H1 (cell line): ENCODE measurements at regions not wholly inside any gene's neighbourhood (a gene's known extent, or its start where the extent isn't known, plus 50 kb on each side); places are given as distances from the start of the nearest gene placed in this dataset.

ENCODE experiments used
- CTCF ChIA-PET: fragments of 300-600 bp; sonication (Branson Sonifier 250); formaldehyde crosslinking; loops from one replicate; lab custom pipeline; 2021; ENCODE audit not compliant: partially characterized antibody; lab: Charles Lee
- POLR2A ChIA-PET: fragments of 300-600 bp; sonication (Branson Sonifier 250); formaldehyde crosslinking; loops from one replicate; lab custom pipeline; 2021; ENCODE audit warnings: inconsistent platforms; ENCODE audit not compliant: partially characterized antibody; lab: Charles Lee
- DNase-seq, 2 experiments: peaks; one replicate each; pipeline versions ENCODE4 v3.0.0 to v3.0.0-alpha.2; 2010 to 2022; ENCODE audit warnings: low spot score in 2 of 2, low read depth in 1 of 2, mixed read lengths in 1 of 2
- FAIRE-seq: peaks from 2 replicates; lab custom pipeline; 2011; peaks lifted over from hg19 to GRCh38; lab: Jason Lieb, UNC
- H2AFZ ChIP-seq: 2 replicates; pipeline ENCODE4 v1.8.1; 2012; ENCODE audit warnings: low read length, inconsistent platforms
- H2AK5ac ChIP-seq: 2 replicates; pipeline ENCODE4 v1.6.1; 2013; ENCODE audit warnings: low read depth, low read length
- H2BK120ac ChIP-seq: replicated peaks from 2 replicates; pipeline ENCODE3; 2013; ENCODE audit warnings: low read depth, low read length, inconsistent platforms
- H2BK12ac ChIP-seq: 2 replicates; pipeline ENCODE4 v1.6.1; 2013; ENCODE audit warnings: low read depth, low read length
- H2BK15ac ChIP-seq: 2 replicates; pipeline ENCODE4 v1.6.1; 2013; ENCODE audit warnings: low read length
- H2BK20ac ChIP-seq: 2 replicates; pipeline ENCODE4 v1.6.1; 2013; ENCODE audit warnings: low read length
- H2BK5ac ChIP-seq: 2 replicates; pipeline ENCODE4 v1.6.1; 2013; ENCODE audit warnings: low read depth, low read length
- H3K14ac ChIP-seq: 2 replicates; pipeline ENCODE4 v1.6.1; 2013; ENCODE audit warnings: inconsistent platforms; ENCODE audit not compliant: insufficient read length
- H3K18ac ChIP-seq: 2 replicates; pipeline ENCODE4 v1.6.1; 2013; ENCODE audit warnings: low read length; ENCODE audit errors: extremely low read depth
- H3K23ac ChIP-seq: 2 replicates; pipeline ENCODE4 v1.6.1; 2013; ENCODE audit warnings: inconsistent platforms; ENCODE audit not compliant: insufficient read length
- H3K23me2 ChIP-seq: 2 replicates; pipeline ENCODE4 v1.6.1; 2013; ENCODE audit warnings: low read depth, low read length
- H3K27ac ChIP-seq: 2 replicates; pipeline ENCODE4 v1.6.1; 2011; ENCODE audit warnings: low read depth, low read length, inconsistent platforms
- H3K27me3 ChIP-seq, 4 experiments: replicated peaks in 1 of 4; 1 replicate in 1 of 4; 2 replicates in 3 of 4; pipeline versions ENCODE4 v1.6.1 to v1.8.1; 2011 to 2013; ENCODE audit warnings: low read length in 3 of 4, mild to moderate bottlenecking in 3 of 4, inconsistent platforms in 2 of 4, mixed read lengths in 2 of 4, moderate library complexity in 1 of 4; ENCODE audit not compliant: control insufficient read depth in 3 of 4, insufficient read depth in 3 of 4; ENCODE audit errors: extremely low read depth in 1 of 4
- H3K36me3 ChIP-seq, 4 experiments: 2 replicates each; pipeline versions ENCODE4 v1.6.1 to v1.8.1; 2011 to 2013; ENCODE audit warnings: mild to moderate bottlenecking in 4 of 4, low read length in 3 of 4, moderate library complexity in 2 of 4, control low read depth in 1 of 4, inconsistent platforms in 1 of 4; ENCODE audit not compliant: insufficient read depth in 4 of 4, control insufficient read depth in 2 of 4
- H3K4ac ChIP-seq: replicated peaks from 2 replicates; pipeline ENCODE3; 2013; ENCODE audit warnings: low read length, low read depth, mixed read lengths, inconsistent platforms; ENCODE audit not compliant: insufficient read length
- H3K4me1 ChIP-seq, 4 experiments: replicated peaks in 1 of 4; 1 replicate in 1 of 4; 2 replicates in 3 of 4; pipeline versions ENCODE4 v1.6.1 to v1.8.1; 2011 to 2013; ENCODE audit warnings: low read length in 3 of 4, inconsistent platforms in 2 of 4, mixed read lengths in 1 of 4; ENCODE audit not compliant: insufficient read depth in 4 of 4, control insufficient read depth in 3 of 4
- H3K4me2 ChIP-seq, 2 experiments: 2 replicates each; pipeline versions ENCODE4 v1.6.1 to v1.8.1; 2011 to 2013; ENCODE audit warnings: low read depth in 2 of 2, low read length in 2 of 2, control low read depth in 1 of 2, inconsistent platforms in 1 of 2, mild to moderate bottlenecking in 1 of 2; ENCODE audit not compliant: insufficient read depth in 1 of 2
- H3K4me3 ChIP-seq, 4 experiments: fragments of 200-600, 300-600 bp in 1 of 4; sonication (generic), shearing (Covaris generic), sonication (Bioruptor Twin) in 1 of 4; 2 replicates each; pipeline versions ENCODE4 v1.5.1 to v1.8.1; 2011 to 2016; ENCODE audit warnings: low read length in 4 of 4, low read depth in 3 of 4, control low read depth in 2 of 4, inconsistent platforms in 2 of 4, mild to moderate bottlenecking in 2 of 4, mixed read lengths in 1 of 4, moderate library complexity in 1 of 4; ENCODE audit not compliant: insufficient read depth in 2 of 4; ENCODE audit errors: extremely low read depth in 1 of 4
- H3K56ac ChIP-seq: replicated peaks from 2 replicates; pipeline ENCODE3; 2013; ENCODE audit warnings: low read depth, mild to moderate bottlenecking, mixed read lengths, low read length, inconsistent platforms; ENCODE audit not compliant: insufficient read length
- H3K79me1 ChIP-seq: 2 replicates; pipeline ENCODE4 v1.6.1; 2013; ENCODE audit warnings: low read depth, low read length, control low read depth
- H3K79me2 ChIP-seq, 2 experiments: 2 replicates each; pipeline versions ENCODE4 v1.6.1 to v1.8.1; 2012 to 2013; ENCODE audit warnings: low read length in 2 of 2, mild to moderate bottlenecking in 2 of 2, inconsistent platforms in 1 of 2; ENCODE audit not compliant: insufficient read depth in 2 of 2, control insufficient read depth in 1 of 2
- H3K9ac ChIP-seq, 4 experiments: replicated peaks in 1 of 4; 1 replicate in 1 of 4; 2 replicates in 3 of 4; pipeline versions ENCODE4 v1.6.1 to v1.8.1; 2011 to 2013; ENCODE audit warnings: low read depth in 3 of 4, low read length in 3 of 4, control low read depth in 2 of 4, mild to moderate bottlenecking in 2 of 4, moderate library complexity in 2 of 4, inconsistent platforms in 1 of 4; ENCODE audit errors: extremely low read depth in 1 of 4
- H3K9me3 ChIP-seq, 2 experiments: 2 replicates each; pipeline versions ENCODE4 v1.6.1 to v1.8.1; 2012 to 2013; ENCODE audit warnings: mild to moderate bottlenecking in 2 of 2, moderate library complexity in 2 of 2, control low read depth in 1 of 2, inconsistent platforms in 1 of 2, low read depth in 1 of 2, low read length in 1 of 2, mixed read lengths in 1 of 2; ENCODE audit not compliant: insufficient read depth in 2 of 2
- H4K20me1 ChIP-seq, 2 experiments: replicated peaks in 1 of 2; 2 replicates each; pipeline versions ENCODE3 to v1.8.1; 2011 to 2013; ENCODE audit warnings: inconsistent platforms in 2 of 2, low read length in 2 of 2, mild to moderate bottlenecking in 1 of 2; ENCODE audit not compliant: insufficient read depth in 2 of 2, control insufficient read depth in 1 of 2
- H4K5ac ChIP-seq: 2 replicates; pipeline ENCODE4 v1.6.1; 2013; ENCODE audit warnings: low read length, low read depth, mixed read lengths, inconsistent platforms; ENCODE audit not compliant: insufficient read length
- H4K8ac ChIP-seq: 2 replicates; pipeline ENCODE4 v1.8.0; 2013; ENCODE audit warnings: mild to moderate bottlenecking, moderate library complexity, low read length, inconsistent platforms; ENCODE audit not compliant: insufficient read depth; ENCODE audit errors: extremely low read depth
- H4K91ac ChIP-seq: replicated peaks from 2 replicates; pipeline ENCODE3; 2013; ENCODE audit warnings: low read length, mixed read lengths, inconsistent platforms; ENCODE audit not compliant: insufficient read length
- ASH2L ChIP-seq: fragments of 200-600, 300-600 bp; sonication (generic); IDR thresholded peaks from one replicate; pipeline ENCODE4 v1.7.1; 2017; ENCODE audit warnings: low read length
- BACH1 ChIP-seq: IDR thresholded peaks from 2 replicates; pipeline ENCODE4 v1.6.1; 2012; ENCODE audit warnings: low read length, improper control_type of control experiment
- GABPA ChIP-seq: IDR thresholded peaks from 2 replicates; pipeline ENCODE4 v1.6.1; 2011; ENCODE audit warnings: mild to moderate bottlenecking, low read length, moderate library complexity, borderline replicate concordance; ENCODE audit not compliant: insufficient read depth
- HDAC2 ChIP-seq, 2 experiments: fragments of 300-600 bp in 1 of 2; sonication (generic) in 1 of 2; IDR thresholded peaks; 2 replicates each; pipeline ENCODE4 v1.6.1; 2011 to 2012; ENCODE audit warnings: low read depth in 2 of 2, low read length in 2 of 2, mild to moderate bottlenecking in 2 of 2, moderate library complexity in 2 of 2, borderline replicate concordance in 1 of 2, inconsistent platforms in 1 of 2
- SAP30 ChIP-seq: fragments of 300-600 bp; sonication (generic); IDR thresholded peaks from 2 replicates; pipeline ENCODE4 v1.7.1; 2012; ENCODE audit warnings: low read length, moderate library complexity, mild to moderate bottlenecking, inconsistent platforms; ENCODE audit not compliant: insufficient read depth, insufficient replicate concordance
- USF2 ChIP-seq: IDR thresholded peaks from 2 replicates; pipeline ENCODE4 v1.6.1; 2011; ENCODE audit warnings: low read length, improper control_type of control experiment
- WGBS, 2 experiments: shearing (Covaris generic) in 1 of 2; methylation state at CpG; one replicate each; pipeline versions ENCODE4 v1.1.6 to v1.1.7; 2013 to 2015; ENCODE audit warnings: low lambda C conversion rate in 2 of 2, mixed read lengths in 2 of 2, inconsistent platforms in 1 of 2, low coverage in 1 of 2, missing lambda C conversion rate in 1 of 2; ENCODE audit not compliant: insufficient replicate concordance in 2 of 2, insufficient coverage in 1 of 2, insufficient read length in 1 of 2; ENCODE audit errors: extremely low coverage in 1 of 2, missing lambda C conversion rate in 1 of 2; 5-methylcytosine and 5-hydroxymethylcytosine counted together

- Histone ChIP-seq H3K9me3 (no peaks in the 10 kb centered on the region), H2BK5ac (no peak overlapping the region), H3K79me2 (no peaks in the 10 kb centered on the region), H4K5ac (no peak overlapping the region), H4K8ac (no peak overlapping the region), H2AK5ac (no peak overlapping the region), H2BK12ac (no peak overlapping the region), H3K27ac (no peak overlapping the region), H2AFZ (no peak overlapping the region), H3K4ac (no peak overlapping the region), H3K36me3 (no peaks in the 10 kb centered on the region), H3K4me3 (no peak overlapping the region), H3K27me3 (no peaks in the 10 kb centered on the region), H3K23ac (no peak overlapping the region), H3K56ac (no peak overlapping the region), H4K91ac (no peak overlapping the region), H2BK20ac (no peak overlapping the region), H3K18ac (no peak overlapping the region), H2BK15ac (no peak overlapping the region), H3K4me2 (no peak overlapping the region), H3K23me2 (no peaks in the 10 kb centered on the region), H3K4me1 (no peaks in the 10 kb centered on the region), H2BK120ac (no peak overlapping the region), H3K14ac (no peak overlapping the region), H3K9ac (no peak overlapping the region), H4K20me1 (no peaks in the 10 kb centered on the region), H3K79me1 (no peaks in the 10 kb centered on the region)
- CTCF ChIA-PET = no interaction called here
- DNase-seq (no peak), FAIRE-seq (no peak)
- no peak for TF ChIP-seq HDAC2 (IDR thresholded peaks at IDR 0.05; ENCODE audit: borderline replicate concordance in 1 of 2, low read depth in 2 of 2, low read length in 2 of 2)
- no peak for TF ChIP-seq BACH1
- no peak for TF ChIP-seq USF2
- TF ChIP-seq GABPA = no peak
- no peak for TF ChIP-seq SAP30
- no peak for TF ChIP-seq ASH2L
- POLR2A ChIA-PET = no interaction called here
- 83% methylated on average over 1 of the region's 1 CpG; no CpG with 5 or more reads in 1 of the 2 experiments for WGBS, 2 experiments
Observed at GRCh38 chr1:106675558-106675957, 380.9 kb upstream of the PRMT6 start.
